ENCODE measurements at regions not wholly inside any gene's neighbourhood (a gene's known extent, or its start where the extent isn't known, plus 50 kb on each side); places are given as distances from the start of the nearest gene placed in this dataset.
"Not testable (repeated sequence)": the region's sequence is repeated elsewhere in the genome, so short reads cannot be mapped to it uniquely, and the experiment has no call there.

DNA sequence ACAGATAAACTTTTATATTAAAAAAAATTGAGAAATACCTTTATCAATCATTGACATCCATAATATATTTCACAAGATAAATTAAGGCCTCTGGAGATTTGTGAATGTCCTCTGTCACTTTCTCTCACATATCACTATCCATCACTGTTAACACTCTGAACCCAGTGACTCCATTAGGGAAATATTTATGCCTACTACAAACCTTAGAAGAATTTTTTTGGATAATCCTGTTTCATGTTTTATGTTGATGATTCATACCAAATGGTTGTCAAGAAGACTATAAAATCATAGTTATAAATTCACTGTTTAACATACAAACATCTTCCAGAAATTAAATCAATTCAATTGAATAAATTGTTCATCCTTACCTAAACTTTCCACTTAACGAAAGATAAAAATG is 357.6 kb upstream of the CDH10 start:
- DNase-seq: no peak

DNA sequence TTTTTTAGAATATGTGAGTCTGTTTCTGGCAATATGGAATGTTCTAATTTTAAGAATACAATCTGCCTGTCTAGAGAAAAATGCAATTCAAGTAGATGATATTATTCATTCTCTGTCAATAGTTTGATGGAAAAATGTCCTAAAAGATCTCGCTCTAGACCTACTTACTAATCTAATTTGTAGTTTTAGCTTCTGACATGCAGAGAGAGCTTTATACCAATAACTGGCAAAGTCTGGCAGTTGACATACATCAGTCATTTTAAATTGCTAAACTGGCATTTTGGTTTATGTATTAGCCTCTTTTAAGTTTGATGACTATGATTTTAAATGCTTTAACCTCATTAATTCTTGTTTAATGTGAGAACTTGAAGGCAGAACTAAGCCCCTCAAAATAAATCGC is 355.0 kb upstream of the CDH10 start:
- no peak for DNase-seq

DNA sequence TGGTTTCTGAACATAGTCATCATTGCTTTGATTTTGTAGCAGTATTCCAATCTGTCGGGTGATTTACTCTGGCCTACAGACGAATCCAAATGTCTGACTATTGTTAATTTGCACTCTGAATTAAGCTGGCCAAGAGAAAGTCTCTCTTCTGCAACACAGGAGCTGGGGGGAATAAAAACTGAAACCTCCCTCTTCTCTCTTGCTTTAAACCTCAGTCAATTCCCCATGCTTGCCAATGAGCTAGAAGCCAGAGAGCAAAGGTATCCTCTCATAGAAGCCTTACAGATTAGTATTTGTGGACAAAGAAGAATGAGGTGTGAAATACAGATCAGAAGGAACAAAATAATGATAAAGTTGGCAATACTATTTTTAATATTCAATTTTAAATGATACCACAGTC is 353.9 kb upstream of the CDH10 start:
- DNase-seq: no peak

DNA sequence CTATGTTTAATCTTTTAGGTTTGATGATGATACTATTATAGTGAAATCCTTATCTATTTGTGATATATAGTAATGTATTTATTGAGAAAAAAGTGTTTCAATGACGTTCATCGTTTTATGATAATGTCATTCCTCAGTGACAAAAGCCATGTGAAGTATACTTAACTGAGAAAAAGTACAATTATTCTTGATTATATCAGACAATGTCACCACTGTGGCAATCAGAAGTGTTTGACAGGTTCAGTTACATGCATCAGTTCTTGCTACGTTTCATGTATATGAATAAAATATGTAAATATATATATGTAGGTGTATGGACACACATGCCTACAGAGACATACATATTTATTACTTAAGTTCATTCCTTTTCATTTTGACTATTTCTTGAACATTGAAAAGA is 341.5 kb upstream of the CDH10 start:
- DNase-seq: no peak

DNA sequence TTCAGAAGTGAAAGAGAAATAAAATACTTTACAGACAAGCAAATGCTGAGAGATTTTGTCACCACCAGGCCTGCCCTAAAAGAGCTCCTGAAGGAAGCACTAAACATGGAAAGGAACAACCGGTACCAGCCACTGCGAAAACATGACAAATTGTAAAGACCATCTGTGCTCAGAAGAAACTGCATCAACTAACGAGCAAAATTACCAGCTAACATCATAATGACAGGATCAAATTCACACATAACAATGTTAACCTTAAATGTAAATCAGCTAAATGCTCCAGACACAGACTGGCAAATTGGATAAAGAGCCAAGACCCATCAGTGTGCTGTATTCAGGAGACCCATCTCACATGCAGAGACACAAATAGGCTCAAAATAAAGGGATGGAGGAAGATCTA is 333.8 kb upstream of the CDH10 start:
- DNase-seq: not testable (repeated sequence)

DNA sequence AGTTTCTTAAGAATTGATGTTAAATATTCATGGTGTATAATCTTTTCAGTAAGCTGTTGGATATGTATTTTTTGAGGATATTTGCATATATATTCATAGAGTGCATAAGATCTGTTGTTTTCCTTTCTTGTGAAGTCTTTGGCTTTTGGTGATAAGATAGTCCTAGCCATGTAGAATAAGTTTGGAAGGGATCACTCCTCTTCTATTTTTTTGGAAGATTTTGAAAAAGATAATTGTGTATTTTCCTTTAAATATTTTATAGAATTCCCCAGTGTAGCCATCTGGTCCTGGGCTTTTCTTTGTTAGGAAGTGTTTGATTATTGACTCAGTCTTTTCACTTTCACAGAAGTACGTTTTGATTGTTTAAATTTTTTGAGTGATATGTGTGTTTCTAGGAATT is 318.8 kb upstream of the CDH10 start:
- no peak for DNase-seq

DNA sequence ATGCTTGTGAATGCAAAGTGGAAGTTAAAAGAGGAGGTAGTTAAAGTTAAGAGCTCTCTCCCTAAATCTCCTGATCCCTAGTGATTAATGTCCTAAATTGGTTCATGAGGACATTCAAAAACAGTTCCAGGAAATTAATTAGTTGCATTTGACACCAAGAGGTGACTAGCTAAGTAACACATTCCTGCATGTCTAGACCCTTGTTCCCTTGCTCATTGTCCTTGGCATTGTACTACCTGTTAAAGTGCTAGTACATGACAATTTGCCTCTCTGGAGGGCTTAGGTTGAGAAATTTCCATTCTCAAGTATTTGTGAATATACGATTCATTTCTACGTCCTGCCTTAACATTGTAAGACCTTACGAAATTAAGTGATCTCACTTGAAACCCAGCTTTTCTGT is 278.6 kb upstream of the CDH10 start:
- DNase-seq: no peak

DNA sequence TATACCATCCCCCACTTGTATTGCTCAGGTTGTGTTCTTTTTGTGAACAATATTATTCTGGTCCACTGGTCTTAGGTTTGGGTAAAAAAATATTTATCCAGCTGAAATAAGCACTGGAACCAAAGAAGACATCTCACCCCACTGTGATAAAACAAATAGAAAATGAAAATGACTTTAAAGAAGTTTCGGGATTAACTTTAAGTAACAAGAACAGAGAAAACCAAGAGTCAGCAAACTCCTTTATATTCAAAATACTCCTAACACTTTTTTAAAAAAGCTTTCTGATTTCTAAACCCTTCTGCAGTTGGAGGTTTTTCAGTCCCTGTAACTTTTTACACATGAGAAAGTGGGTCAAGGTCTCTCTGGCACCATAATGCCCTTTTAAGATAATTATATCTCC is 273.9 kb upstream of the CDH10 start:
- DNase-seq: no peak

DNA sequence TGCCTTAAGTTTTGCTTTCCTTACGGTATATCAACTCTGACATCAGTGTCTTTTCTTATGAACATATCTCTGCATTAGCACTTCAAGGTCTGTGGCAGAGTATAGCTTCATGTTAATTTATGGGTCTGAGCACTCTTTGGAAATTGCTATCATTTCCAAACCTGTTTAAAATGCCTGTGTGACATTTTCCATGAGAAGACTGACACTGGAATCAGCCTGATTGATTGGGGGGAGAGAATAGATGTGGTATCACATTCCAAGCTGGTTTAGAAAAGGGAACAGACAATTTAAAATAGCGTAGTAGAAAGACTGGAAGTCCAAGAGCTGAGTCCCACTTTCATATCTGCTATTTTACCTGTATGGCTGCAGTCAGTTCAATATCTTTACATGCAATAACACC is 272.1 kb upstream of the CDH10 start:
- no peak for DNase-seq

DNA sequence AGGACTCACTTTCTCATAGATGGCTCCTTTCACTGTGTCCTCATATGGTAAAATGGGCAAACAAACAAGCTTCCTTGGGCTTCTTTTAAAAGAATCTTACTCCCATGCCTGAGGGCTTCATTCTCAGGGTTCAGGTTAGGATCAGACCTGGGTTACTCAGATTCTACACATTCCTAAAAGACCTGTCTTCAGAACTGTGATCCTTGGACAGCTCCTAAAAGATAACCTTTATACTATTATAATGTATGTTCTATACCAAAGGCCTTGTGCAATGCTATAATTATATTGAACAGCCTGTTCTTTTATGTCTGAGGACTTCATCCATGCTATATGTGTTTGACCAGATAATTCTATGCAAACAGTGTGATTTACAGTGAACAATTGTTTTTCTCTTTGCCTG is 264.4 kb upstream of the CDH10 start:
- DNase-seq: no peak

DNA sequence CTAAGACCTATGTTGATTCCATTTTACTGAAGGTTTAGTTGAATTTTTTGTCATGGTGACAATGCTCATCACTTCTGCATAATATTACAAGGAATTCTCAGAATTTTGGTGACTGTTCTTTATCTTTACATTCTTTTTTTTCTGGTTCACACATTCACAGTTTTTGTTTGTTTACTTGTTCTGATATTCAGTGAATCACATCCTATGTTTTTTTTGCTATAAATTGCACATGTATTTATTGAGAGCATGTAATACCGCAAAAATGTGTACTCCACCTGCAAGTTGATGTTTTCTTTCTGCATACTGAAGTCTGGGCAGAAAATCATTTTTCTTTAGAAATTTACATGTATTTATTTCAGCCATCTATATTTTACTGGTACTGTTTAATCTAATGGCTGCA is 261.9 kb upstream of the CDH10 start:
- DNase-seq: no peak

DNA sequence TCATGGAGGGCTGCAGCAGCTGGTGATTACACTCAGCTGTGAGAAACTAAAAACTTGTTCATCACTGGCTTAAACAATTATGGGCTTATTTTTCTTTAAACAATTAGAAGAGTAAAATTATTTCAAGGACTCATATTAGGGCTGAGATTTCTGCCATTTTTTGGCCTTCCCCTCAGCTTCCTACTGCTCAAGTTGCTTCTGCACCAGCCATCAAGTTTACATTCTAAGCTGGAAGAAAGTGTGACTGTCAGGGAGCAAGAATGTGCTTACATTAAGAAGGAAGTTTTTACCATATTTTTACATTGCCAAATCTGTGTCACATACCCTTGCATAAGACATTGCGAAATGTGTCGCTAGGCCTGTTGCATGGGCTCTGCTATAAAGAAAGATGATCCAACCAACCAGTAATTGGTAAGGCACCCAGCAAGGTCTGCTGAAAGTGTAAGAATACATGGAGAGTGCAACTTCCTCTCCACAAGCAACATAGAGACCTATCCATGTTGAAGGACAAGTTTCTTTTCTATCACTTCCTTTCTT is 260.3 kb upstream of the CDH10 start:
- DNase-seq: no peak

DNA sequence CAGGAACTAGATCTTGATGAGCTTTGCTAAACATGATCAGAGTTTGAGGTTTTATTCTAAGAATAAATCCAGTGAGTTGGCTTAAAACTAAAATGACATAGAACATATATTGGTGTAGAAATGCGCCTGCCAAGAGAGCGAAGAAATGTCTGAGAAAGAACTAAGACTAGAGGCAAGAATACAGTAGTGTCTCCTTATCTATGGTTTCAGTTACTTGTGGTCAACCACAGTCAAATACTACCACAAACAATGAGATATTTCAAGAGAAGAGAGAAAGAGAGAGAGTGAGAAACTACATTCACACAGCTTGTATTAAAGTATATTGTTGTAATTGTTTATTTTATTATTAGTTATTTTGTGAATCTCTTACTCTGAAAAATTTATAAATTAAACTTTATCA is 254.4 kb upstream of the CDH10 start:
- no peak for DNase-seq

DNA sequence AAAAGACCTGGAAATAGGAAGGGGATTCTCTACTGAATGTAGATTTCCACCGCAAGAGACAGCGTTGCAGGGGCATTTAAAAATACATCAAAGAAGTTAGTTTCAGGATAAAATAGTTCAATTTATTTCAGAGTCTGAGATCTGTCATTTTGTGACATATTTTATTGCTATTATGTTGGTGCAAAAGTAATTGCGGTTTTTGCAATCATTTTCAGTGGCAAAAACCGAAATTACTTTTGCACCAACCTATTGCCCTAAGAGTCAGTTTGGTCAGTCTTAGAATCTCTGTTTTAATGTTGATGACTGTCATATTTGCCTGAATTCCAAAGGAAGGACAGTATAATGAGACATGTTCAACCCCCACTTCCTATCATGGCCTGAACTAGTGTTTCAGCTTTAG is 219.5 kb upstream of the CDH10 start:
- DNase-seq: no peak

DNA sequence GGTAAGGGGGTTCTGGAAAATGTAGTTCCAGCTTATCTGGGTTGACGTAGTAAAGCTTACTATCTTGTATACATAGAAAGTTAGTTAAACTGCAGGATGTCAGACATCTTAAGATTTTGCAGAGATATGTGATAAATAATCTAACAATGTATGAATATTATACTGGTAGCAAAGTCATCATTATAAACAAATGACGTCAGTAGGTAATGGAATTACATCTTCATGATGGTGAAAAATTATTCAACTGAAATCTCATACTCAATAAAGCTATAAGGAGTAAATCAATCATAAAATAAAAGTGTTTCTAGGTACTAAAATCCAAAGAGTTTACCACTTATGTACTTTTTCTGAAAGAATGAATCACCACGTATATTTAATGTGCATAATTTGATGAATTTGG is 217.3 kb upstream of the CDH10 start:
- DNase-seq: no peak

DNA sequence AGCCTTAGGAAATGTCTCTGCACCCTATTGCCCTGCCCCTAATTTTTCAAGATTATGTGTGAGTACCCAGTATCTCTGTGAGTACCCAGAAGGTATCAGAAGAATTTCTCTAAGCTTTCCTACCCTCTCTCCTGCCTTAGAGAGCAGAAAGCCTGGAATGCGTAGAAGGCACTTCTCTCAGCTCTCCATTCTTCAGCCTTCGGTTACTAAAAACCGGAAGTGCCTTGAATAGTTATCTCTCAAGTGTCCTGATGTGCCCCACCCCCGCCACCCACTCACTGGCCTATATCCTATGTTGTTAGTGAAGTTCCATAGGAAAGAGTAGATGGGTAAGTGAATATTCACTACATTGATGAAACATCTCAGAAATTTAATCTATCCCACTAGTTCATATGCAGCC is 210.7 kb upstream of the CDH10 start:
- no peak for DNase-seq

DNA sequence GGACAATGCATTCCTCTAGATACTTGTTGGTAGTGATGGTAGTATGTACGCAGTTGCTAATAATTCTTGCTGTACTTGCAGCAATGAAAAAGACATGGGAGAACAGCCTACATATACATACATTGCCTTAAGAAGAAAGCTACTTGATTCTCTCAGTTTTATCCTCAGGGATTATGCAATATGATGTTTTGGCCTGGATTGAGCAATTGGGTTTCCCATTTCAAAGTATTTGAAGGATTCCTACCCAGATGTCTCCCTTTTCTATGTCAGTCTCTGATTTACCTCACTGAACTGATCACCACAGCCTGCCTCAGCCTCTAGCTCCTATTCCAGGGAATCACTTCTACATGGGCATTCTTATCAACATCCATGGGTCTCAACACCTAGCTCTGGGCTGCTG is 210.1 kb upstream of the CDH10 start:
- no peak for DNase-seq

DNA sequence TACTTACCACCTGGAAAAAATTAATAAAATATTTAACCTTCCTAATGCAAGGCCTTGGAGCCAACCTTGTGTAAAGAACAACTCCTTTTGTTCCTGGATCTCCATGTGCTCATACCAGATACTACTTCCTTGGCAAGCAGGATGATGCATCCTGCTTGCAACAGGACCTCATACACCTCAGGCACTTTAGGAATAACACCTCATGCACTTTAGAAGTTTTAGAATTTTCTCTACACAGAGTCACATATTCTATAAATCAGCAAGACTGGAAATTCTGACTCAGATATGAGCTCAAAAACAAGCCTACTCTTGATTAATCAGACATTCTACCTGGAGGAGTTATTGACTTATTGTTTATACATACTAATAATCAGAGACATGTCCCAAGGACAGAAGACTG is 209.6 kb upstream of the CDH10 start:
- DNase-seq: no peak

DNA sequence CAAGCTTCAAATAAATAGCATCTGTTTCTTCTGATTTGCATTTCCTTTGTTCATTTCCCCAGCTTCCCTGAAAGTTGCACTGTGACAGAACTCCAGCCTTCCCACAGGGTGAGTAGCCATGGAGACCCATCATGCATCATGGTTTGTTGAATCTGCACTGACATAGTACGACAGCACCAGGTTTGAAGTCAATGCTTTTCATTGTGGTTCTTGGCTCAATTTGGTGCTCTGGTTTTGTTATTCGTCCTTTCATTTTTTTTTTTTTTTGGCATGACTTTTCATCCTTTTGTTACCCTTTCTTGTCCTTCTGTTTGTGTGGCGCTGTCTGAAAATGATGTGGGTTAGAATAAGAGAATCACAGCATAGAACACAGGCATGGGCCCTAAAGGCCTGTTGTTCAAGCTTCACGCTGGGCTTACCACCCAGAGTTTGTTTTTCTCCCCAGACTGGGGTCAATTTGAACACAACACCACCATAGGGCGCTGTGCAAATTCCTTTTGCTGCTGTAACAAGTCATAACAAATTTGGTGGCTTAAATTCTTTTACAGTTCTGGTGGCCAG is 206.2 kb upstream of the CDH10 start:
- no peak for DNase-seq

DNA sequence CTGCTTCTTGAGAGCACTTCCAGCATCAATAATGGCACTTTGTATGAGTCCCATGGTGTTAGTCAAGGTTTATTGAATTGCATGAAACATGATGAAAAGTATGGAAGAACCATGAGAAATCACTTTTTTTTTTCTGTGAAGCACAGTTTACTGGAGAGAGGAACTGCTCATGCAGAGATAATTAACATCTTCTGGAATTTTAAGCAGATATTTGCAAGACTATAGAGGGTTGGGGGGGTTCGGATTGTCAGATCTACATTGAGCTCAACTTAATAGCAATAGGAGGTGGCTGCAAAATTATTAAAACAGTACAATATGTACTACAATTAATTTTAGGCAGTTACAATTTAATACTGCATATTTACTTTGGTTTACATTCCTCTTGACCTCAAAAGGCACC is 204.4 kb upstream of the CDH10 start:
- no peak for DNase-seq

DNA sequence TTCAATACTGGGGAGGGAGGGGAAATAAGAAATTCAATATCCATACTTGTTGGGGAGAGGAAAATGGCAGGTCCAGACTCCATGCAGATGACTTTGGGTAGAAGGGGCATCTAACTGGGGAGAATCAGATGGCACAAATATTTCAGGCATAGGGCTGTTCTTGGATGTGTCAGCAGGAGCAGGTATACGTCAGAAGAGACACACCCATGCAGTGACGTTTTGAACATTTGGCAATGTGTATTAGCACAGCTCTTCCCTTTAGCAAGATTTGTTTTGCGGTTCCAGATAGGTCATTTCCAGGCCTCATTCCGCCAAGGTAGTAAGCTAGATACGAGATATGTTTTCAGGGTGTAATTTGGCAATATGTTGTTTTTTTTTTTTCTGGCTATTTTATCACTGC is 187.2 kb upstream of the CDH10 start:
- DNase-seq: no peak

DNA sequence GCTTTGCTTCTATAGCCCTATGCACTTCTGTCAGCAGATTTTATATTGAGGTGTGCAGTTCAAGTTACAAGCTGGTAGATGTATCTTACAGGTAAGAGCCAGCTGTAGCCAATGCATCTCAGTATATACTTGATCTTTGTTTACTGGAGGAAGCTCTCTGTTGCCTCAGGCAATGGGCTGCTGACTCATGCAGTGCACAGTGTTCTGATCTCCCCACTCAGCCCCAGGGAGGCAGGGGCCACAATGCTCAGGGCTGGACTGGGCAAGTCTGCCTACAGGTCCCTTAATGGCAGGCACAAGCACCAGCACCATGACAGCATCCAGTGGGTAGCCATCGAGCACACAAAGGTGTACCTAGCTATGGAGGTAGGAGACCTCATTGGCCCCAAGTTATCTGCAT is 178.8 kb upstream of the CDH10 start:
- no peak for DNase-seq

DNA sequence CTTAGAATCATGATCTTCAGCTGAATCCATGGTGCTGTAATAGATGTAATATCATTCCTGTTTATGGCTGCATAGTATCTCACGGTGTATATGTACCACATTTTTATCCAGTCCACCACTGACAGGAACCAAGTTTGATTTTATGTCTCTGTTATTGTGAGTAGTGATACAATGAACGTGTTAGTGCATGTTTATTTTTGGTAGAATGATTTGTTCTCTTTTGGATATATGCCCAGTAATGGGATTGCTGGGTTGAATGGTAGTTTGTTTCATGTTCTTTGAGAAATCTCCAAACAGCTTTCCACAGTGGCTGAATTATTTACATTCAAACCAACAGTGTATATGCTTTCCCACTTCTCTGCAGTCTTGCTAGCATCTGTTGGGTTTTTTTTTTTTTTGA is 175.1 kb upstream of the CDH10 start:
- DNase-seq: no peak

DNA sequence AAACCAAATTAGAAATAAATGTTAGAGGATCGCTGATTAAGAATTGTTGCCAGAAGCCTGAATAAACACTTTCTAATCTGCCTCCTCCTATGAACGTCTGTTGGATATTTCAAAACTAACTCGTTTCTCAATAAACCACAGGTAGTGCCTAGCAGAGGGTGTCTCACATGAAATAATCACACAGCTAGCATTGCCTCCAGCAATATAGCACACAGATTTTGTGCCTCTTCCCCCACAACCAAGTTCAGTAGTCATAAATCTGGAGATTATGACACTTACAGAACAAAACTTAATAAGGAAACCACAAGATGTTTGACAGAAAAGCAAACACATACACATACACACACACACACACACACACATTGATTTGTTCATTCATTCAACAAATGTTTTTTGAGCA is 173.2 kb upstream of the CDH10 start:
- DNase-seq: no peak

DNA sequence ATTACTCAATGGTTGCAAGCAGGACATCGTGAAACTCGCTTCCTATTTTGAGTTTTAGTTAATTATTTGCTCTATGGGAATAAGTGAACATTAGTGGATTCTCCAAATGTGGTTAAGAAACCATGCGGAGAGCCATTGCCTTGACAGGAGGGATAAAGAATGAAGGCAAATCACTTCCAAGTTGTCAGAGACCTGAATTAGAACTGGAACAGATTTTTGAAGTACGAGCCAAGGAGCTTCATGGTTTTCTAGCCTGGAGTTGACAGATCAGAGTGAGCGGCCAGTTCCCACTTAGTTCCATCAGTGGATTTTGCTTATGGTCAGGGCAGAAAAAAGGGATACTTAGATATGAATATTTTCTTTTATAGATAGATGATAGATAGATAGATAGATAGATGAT is 171.4 kb upstream of the CDH10 start:
- no peak for DNase-seq

DNA sequence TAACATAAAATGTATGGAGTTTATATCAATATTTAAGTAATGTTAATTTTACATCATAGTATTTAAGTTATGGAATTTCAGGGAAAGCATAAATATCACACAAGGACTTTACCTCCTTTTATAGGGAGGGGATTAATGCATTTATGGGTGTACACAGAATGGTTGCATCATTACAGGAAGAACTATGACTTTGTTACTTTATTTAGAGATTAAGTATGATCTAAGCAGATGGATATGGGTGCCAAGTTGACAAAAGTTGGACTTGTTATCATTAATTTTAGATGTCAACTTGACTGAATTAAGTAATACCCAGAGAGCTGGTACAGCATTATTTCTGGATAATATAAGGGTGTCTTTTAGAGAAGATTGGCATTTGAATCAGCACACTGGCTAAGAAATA is 160.5 kb upstream of the CDH10 start:
- no peak for DNase-seq

Data from central memory CD4-positive, alpha-beta T cell (primary cell).